H1 (cell line): ENCODE measurements at regions not wholly inside any gene's neighbourhood (a gene's known extent, or its start where the extent isn't known, plus 50 kb on each side); places are given as distances from the start of the nearest gene placed in this dataset.

Experiments used
- EP300 ChIP-seq, 2 experiments: IDR thresholded peaks; 1 replicate in 1 of 2; 2 replicates in 1 of 2; pipeline ENCODE4 v1.6.1; 2011 to 2012; ENCODE audit warnings: low read depth in 2 of 2, low read length in 2 of 2, mild to moderate bottlenecking in 2 of 2, borderline replicate concordance in 1 of 2, inconsistent platforms in 1 of 2, moderate library complexity in 1 of 2
- RAD21 ChIP-seq, 2 experiments: IDR thresholded peaks in 1 of 2; conservative IDR thresholded peaks in 1 of 2; 2 replicates each; pipeline ENCODE4 v1.6.1; 2011; ENCODE audit warnings: low read depth in 2 of 2, low read length in 2 of 2, improper control_type of control experiment in 1 of 2, inconsistent platforms in 1 of 2, mild to moderate bottlenecking in 1 of 2, moderate library complexity in 1 of 2
- TAF7 ChIP-seq: optimal IDR thresholded peaks from 2 replicates; pipeline ENCODE3; 2011; ENCODE audit warnings: low read depth, mild to moderate bottlenecking, inconsistent platforms, low read length, moderate library complexity, borderline replicate concordance

- TF ChIP-seq RAD21 (IDR thresholded peaks at IDR 0.05 in 1 of 2, conservative IDR thresholded peaks at IDR 0.05 in 1 of 2; ENCODE audit: low read depth in 2 of 2, low read length in 2 of 2) (no peak), EP300 (IDR thresholded peaks at IDR 0.05; ENCODE audit: borderline replicate concordance in 1 of 2, low read depth in 2 of 2, low read length in 2 of 2) (no peak), TAF7 (no peak)
- TF ChIP-seq, all 59 proteins: peak for 0
Measured at GRCh38 chr15:24607636-24608035, 67.9 kb upstream of the NPAP1 start (continued).
